HCT116 (cell line): ENCODE measurements at regions not wholly inside any gene's neighbourhood (a gene's known extent, or its start where the extent isn't known, plus 50 kb on each side); places are given as distances from the start of the nearest gene placed in this dataset.

Experiments
- CEBPB ChIP-seq: IDR thresholded peaks from 2 replicates; pipeline ENCODE4 v1.6.1; 2012; ENCODE audit warnings: low read depth
- CTCF ChIP-seq, 3 experiments: fragments of 200-600 bp in 1 of 3; sonication (generic) in 1 of 3; IDR thresholded peaks in 2 of 3; conservative IDR thresholded peaks in 1 of 3; 2 replicates each; pipeline ENCODE4 v1.5.1; 2012 to 2017; ENCODE audit warnings: low read depth in 2 of 3, low read length in 2 of 3, antibody characterized with exemption in 1 of 3, borderline replicate concordance in 1 of 3, control low read depth in 1 of 3, mild to moderate bottlenecking in 1 of 3, mixed read lengths in 1 of 3, mixed run types in 1 of 3, moderate library complexity in 1 of 3; ENCODE audit not compliant: insufficient read depth in 1 of 3
- EGR1 ChIP-seq: IDR thresholded peaks from 2 replicates; pipeline ENCODE4 v1.6.1; 2012; ENCODE audit warnings: low read depth
- ELF1 ChIP-seq: IDR thresholded peaks from 2 replicates; pipeline ENCODE4 v1.6.1; 2012; ENCODE audit warnings: low read depth, borderline replicate concordance
- EZH2 ChIP-seq: fragments of 200-600 bp; sonication (generic); IDR thresholded peaks from 2 replicates; pipeline ENCODE4 v1.6.1; 2017; ENCODE audit warnings: antibody characterized with exemption, mixed run types
- JUND ChIP-seq: IDR thresholded peaks from 2 replicates; pipeline ENCODE4 v1.6.1; 2012
- POLR2A ChIP-seq: IDR thresholded peaks from 2 replicates; pipeline ENCODE4 v1.7.0; 2011; ENCODE audit warnings: borderline replicate concordance; ENCODE audit not compliant: insufficient read depth, insufficient read length; ENCODE audit errors: extremely low read depth
- POLR2AphosphoS5 ChIP-seq: IDR thresholded peaks from 2 replicates; pipeline ENCODE4 v1.6.1; 2011; ENCODE audit warnings: mild to moderate bottlenecking, low read depth, low read length, moderate library complexity
- REST ChIP-seq: IDR thresholded peaks from 2 replicates; pipeline ENCODE4 v1.6.1; 2012; ENCODE audit warnings: low read depth
- SIN3A ChIP-seq: IDR thresholded peaks from 2 replicates; pipeline ENCODE4 v1.6.1; 2012; ENCODE audit warnings: low read depth
- TCF7L2 ChIP-seq: IDR thresholded peaks from 2 replicates; pipeline ENCODE4 v1.7.0; 2011; ENCODE audit warnings: borderline replicate concordance, inconsistent platforms; ENCODE audit not compliant: insufficient read depth, insufficient read length; ENCODE audit errors: extremely low read depth
- YY1 ChIP-seq: IDR thresholded peaks from 2 replicates; pipeline ENCODE4 v1.6.1; 2011; ENCODE audit warnings: low read length, low read depth, moderate library complexity, mild to moderate bottlenecking; ENCODE audit not compliant: insufficient replicate concordance; ENCODE audit errors: extremely low read depth
- ZNF274 ChIP-seq: fragments of 200-500 bp; sonication (Bioruptor generic); IDR thresholded peaks from 2 replicates; pipeline ENCODE4 v1.6.1; 2014; ENCODE audit warnings: mild to moderate bottlenecking, low read depth, low read length, inconsistent platforms

GRCh38 chr10:5299950-5300349 lies 64.8 kb upstream of the UCN3 start:
- TF ChIP-seq CTCF (IDR thresholded peaks at IDR 0.05 in 2 of 3, conservative IDR thresholded peaks at IDR 0.05 in 1 of 3; ENCODE audit: borderline replicate concordance in 1 of 3, insufficient read depth in 1 of 3, low read depth in 2 of 3, low read length in 2 of 3) (no peak), SIN3A (no peak), TCF7L2 (no peak), ELF1 (no peak), EZH2 (no peak), JUND (no peak), EGR1 (no peak), POLR2A (no peak), YY1 (no peak), ZNF274 (no peak), POLR2AphosphoS5 (no peak), CEBPB (no peak), REST (no peak)
